GM18867 (cell line): ENCODE measurements at regions not wholly inside any gene's neighbourhood (a gene's known extent, or its start where the extent isn't known, plus 50 kb on each side); places are given as distances from the start of the nearest gene placed in this dataset.
"Not testable (repeated sequence)": the region's sequence is repeated elsewhere in the genome, so short reads cannot be mapped to it uniquely, and the experiment has no call there.

Experiments used
- ATAC-seq: cut with Tn5 transposase; IDR thresholded peaks from one replicate; pipeline ENCODE4 v1.9.1; 2021; ENCODE audit warnings: mild to moderate bottlenecking, moderate library complexity; ENCODE audit not compliant: unreplicated experiment

DNA sequence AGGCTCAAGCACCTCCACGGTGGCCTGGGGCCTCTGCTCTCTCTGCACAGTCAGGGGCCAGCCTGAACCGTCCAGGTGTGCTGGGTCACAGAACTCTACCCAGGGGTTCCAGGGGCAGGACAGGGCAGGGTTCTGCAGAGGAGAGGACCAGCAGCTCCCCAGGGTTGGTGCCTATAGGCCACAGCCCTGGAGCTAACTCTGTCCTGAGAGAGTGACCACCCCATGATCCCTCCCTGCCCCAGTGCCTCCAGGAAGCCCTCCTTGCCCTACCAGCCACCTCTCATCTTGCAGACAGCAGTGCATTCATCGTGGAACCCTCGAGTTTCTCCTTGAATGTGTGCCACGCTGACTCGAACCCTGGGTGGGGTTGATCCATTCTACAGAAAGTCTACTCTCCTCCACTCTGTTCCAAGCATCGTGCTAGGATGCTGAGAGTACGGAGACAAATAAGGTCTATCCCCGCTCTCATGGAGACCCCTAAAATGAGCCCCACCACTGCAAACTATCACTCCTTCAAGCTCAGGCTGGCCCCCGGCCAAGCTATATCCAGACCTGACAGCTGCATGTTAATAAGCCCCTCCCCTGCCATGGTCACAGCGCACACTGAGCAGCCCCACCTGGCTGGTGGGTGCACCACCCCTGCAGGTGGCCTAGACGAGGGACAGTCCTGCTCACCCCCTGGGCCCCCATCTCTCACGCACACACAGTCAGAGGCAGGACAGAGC lies 138.1 kb upstream of the FOXD4L5 start:
- not testable (repeated sequence) for ATAC-seq

GRCh38 chr9:65421486-65421885 lies 136.5 kb upstream of the FOXD4L5 start:
- ATAC-seq: not testable (repeated sequence)

DNA sequence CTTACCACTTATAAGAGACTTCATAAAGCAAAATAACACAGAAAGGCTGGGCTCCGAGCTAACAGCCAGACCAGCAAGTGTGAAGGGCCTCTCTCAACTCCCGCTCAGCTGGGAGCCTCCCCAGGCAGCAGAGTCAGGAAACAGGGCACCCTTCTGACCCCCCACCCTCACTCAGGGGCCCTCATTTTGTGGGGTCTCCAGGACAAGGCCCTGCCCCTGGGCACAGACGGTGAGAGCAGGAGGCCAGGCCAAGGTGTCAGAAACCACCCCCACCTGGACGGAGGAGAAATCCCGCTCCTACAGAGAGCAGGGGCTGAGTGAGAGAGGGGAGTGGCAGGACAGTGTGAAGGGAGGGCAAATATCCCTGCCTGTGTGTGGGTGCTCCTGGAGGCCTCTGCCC lies 135.8 kb upstream of the FOXD4L5 start:
- no peak for ATAC-seq

DNA sequence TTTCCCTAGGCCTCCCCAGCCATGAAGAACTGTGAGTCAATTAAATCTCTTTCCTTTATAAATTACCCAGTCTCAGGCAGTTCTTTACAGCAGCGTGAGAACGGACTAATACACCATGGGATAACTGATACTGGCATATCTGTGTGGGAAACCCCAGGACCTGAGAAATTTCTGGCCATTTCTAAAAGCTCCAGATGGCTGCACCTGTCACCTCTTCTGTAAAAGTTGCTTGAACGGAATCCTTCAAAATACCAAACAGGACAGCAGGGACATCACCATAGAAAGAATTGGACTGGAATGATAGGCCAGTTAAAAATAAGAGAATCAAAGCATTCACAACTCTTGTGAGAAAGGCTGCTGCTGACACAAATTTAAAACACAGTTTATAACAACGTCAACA lies 134.0 kb upstream of the FOXD4L5 start:
- not testable (repeated sequence) for ATAC-seq

DNA sequence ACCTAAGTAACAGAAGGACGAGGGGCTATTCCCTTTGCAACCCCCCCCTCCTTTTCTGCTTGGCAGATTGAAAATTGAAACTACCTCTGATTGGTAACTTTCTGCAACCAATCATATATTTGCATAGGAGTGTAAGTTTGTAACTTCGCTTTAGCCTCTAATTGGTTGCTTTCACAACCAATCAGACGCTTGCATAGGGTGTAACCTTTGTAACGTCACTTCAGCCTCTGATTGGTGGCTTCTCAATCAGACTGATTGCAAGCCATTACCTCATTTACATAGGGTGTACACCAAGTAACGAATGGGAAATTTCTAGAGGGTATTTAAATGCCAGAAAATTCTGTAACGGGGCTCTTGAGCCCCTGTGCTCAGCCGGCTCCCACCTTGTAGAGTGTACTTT lies 131.9 kb upstream of the FOXD4L5 start:
- not testable (repeated sequence) for ATAC-seq

DNA sequence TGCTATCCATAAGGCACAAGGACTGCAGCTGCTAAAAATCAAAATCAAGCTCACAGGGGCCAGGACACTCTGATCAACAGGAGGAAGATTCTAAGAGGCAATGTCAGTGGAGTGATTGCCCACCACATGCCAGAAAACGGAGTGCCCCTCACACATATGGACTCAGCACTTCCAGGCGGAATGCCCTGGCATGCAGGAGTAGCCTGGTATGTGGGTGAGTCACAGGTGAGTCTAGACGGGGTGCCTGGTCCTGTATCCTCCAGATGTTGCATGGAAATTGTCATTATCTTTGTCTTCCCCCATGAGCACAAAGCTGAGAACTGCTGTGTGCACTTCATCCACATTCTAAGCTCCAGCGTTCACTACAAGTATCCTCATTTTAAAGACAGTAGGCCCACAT lies 129.2 kb upstream of the FOXD4L5 start:
- ATAC-seq: not testable (repeated sequence)

- ATAC-seq: not testable (repeated sequence)
Measured at GRCh38 chr9:65413371-65413770, 128.4 kb upstream of the FOXD4L5 start.

- ATAC-seq: no peak
Measured at GRCh38 chr9:65411901-65412300, 126.9 kb upstream of the FOXD4L5 start.

DNA sequence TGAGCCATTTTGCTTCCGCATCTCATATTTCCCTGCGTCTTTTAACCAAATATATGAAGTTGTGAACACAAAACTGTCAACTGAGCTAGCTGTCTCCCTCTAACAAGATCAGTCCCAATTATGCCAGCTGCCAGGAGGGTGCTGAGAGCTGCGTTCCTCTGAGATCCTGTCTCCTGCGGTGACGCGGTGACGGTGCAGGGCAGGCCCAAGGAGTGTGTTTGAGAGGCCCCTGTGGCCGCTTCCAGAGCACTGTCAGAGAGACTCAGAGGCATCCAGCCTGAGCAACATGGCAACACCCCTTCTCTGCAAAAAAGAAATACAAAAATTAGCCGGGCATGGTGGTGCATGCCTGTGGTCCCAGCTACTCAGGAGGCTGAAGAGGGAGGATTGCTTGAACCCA lies 126.3 kb upstream of the FOXD4L5 start:
- ATAC-seq: no peak

DNA sequence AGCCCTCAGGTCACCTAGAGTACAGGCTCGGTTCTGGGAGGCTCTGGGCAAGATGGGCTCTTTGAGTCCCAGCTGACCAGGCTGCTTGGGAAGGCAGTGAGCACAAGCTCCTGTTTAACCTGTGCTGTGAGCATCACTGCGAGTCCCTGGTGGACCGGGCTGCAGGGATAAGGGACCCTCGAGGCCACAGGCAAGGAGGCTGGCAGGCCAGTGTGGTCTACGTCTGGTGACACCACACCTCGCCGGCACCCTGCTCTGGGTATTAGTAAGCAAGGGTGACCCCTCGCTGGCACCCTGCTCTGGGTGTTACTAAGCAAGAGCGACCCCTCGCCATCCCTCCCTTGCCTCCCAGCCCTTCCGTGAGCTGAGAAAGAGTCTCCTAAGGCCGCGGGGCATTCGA lies 125.9 kb upstream of the FOXD4L5 start:
- no peak for ATAC-seq

DNA sequence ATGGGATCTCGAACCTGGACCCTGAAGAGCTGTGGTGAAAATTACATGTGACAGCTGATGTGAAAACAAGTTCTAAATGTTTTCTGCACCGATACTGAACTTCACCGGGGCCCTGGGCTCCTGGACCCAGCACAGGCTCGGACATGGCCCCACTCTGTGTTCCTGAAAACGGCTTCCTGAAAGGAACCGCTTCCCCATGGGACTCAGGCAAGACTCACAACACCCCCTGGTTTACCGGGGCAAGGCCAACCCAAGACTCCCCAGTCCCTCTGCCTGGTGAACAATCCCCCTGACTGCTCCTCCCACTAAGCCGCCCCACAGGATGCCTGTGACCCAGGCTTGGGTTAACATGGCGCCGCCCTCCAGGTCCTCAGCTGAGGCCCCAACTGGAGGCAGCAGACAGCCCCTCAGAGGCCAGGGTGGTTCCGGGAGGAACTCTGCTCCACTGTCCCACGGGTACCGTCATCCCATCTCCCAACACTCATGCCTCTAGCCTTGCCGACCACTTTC lies 124.5 kb upstream of the FOXD4L5 start:
- no peak for ATAC-seq

DNA sequence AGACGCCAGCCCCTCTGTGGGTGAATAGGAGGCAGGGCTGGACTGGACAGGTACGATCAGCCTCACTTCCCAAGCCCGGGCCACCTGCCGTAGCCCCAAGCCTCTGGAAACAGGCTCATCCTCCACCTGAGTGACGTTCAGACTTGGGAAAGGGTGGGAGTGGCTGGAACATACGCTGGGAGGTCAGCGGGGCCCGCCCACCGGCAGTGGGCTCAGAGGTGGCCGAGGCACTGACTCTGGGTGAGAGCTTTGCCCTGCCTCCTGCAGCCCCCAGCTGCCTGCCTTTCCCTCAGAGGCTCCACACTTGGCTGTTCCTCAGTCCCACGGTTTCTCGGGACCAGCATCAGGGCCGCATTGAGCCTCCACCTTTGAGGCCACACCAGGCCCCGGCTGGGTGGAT lies 123.8 kb upstream of the FOXD4L5 start:
- ATAC-seq: not testable (repeated sequence)

DNA sequence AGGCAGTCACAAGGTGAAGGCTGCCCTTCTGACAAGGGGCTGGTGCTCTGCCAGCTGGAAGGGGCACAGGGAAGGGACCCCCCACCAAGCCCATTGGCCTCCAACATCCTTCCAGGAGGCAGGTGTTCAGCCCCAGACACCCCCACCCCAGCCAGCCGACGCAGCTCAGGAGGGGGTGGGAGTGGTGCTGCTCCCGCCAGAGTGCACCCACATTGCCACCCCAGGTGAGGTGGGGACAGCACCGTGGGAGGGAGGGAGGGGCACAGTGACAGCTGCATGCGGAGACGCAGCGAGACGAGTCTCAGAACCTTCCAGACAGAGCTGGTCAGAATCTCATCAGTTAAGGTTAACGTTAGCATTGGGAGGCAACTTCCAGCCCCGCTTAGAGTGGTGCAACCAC lies 121.6 kb upstream of the FOXD4L5 start:
- ATAC-seq: not testable (repeated sequence)

GRCh38 chr9:65405766-65406165 lies 120.8 kb upstream of the FOXD4L5 start:
- ATAC-seq: not testable (repeated sequence)

DNA sequence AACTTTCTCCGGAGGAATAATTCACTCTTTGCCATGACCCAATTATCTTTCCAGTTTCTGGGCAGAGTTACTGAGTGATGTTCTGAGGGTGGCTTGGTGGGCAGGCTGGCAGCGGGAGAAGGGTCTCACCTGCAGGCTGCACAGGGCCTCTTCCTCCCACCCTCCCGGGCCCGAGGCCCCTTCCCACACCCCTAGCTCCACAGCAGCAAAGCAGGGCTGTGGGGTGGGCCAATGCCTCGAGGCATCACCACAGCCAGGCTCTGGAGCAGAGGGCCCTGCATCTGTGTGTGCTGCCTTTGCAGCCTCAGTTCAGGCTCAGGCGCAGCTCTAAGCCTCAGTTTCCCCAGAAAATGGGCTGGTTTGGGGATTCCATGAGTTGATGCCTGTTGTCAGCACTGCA lies 120.2 kb upstream of the FOXD4L5 start:
- no peak for ATAC-seq

- no peak for ATAC-seq
Measured at GRCh38 chr9:65404232-65405006, 119.4 kb upstream of the FOXD4L5 start.

- no peak for ATAC-seq
Measured at GRCh38 chr9:65403721-65404120, 118.7 kb upstream of the FOXD4L5 start.

GRCh38 chr9:65403072-65403471 lies 118.1 kb upstream of the FOXD4L5 start:
- ATAC-seq: not testable (repeated sequence)

GRCh38 chr9:65402206-65402870 lies 117.3 kb upstream of the FOXD4L5 start:
- not testable (repeated sequence) for ATAC-seq

- not testable (repeated sequence) for ATAC-seq
Measured at GRCh38 chr9:65401456-65402045, 116.5 kb upstream of the FOXD4L5 start.

DNA sequence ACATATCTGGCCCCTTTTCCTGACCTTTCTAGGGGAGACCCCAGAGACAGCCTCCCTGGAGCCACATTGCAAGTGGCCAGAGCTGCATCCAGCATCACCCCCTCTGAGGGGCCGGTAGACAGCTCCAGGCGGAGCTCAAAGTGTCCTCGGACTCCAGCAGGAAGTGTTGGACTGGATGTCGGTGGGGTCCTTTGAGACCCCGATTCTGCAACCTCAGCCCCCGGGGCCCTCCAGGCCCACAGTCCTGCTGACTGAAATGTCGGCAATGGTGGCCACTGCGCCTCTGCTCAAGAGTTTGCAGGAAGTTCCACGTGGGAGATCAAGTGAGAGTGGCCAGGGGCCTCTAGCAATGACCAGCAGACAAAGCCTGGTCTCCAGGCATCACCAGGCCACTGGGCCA lies 115.9 kb upstream of the FOXD4L5 start:
- no peak for ATAC-seq
